Activated gamma-delta T cell treated with anti-CD3 and anti-CD28 coated beads, Interleukin-2, amount 50 U/mL, for 16 hours (primary cell): ENCODE measurements at regions not wholly inside any gene's neighbourhood (a gene's known extent, or its start where the extent isn't known, plus 50 kb on each side); places are given as distances from the start of the nearest gene placed in this dataset.

Experiments used
- DNase-seq: peaks from one replicate; pipeline ENCODE4 v3.0.0-alpha.2; 2020; ENCODE audit warnings: low read depth

DNA sequence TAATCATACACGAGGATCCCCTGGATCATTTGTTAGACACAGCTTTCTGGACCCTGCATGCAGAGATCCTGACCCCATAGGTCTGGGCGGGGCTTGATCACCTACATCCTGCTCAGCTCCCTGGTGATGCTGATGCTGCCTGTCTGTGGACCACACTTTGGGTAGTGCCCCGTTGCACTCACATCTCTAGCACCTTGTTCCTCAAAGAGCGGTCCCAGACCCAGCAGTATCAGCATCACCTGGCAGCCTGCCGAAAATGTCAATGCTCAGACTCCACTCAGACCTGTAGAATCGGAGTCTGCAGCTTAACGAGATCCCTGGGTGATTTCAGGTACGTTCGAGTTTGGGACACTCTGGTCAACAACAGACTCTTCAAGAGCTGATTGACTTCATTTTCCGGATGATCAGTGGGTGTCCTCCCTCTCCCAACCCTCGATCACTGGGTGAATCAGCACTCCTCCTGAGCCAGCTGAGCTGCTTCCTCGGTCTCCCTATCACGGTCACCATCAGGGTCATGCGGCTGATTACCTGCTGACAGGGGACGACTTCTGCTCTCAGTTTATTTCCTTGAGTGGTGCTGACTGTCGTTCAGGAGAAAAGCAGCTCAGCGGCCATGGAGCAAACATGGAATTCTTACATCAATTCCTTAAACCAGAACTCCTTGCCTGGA, 150.6 kb upstream of the RAB12 start:
- DNase-seq: no peak

DNA sequence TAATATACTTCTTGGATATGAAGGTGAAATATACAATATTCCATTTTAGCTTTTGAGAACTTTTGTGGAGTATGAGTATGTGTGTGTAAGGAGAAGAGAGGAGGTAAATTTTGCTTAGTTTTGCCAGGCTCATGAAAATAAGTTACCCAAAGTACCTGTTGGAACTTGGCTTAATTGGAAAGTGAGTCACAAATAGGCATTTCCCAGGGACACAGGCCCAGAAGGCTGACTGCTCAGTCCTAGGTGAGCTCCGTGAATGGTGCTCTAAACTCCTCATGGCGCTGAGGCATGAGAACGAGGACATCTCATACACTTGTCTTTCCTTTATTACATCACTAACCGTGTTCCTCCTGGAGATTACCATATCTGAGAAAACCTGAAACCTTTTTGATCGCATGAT, 148.5 kb upstream of the RAB12 start:
- DNase-seq: no peak

DNA sequence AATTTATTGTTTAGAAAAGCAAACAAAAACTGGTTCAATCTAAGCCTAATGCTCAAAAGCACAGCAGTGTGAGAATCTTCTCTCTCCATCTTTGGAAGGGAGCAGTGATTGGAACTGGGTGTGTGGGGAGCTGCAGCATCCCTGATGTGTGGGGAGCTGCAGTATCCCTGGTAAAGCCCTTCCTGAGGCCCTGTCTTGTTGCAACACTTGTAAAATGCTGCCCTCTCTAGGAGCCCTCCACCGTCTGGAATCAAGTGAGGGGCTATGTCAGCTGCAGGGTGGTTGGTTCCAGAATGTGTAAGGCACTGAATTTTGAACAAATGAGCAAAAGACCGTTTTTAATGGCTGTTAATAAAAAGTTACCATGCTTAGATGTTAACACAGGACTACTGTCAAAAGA, 147.7 kb upstream of the RAB12 start:
- DNase-seq: no peak

DNA sequence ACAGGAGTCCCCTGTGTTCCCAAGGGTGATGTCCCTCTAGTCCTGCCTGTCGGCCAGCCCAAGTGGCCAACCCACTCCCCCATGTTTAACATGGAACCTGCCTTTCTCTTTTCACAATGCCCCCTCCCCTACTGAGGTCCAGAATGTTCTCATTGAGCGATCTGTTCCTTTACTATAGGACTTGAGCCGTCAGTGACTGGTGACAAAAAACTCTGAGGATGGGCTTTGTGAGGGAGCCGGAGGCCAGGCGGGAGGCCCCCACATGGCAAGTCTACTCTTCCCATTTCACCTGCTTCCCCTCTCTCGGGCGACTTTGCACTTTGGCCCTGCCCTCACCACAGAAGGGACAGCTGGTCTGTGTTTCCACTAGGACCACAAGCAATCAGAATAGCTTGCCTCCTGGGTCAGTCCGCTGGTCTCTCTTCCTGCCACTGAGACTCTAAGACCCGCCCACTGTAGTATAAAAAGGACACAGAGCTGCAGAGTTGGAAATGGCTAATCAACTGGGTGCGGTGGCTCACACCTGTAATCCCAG, 146.5 kb upstream of the RAB12 start:
- no peak for DNase-seq

DNA sequence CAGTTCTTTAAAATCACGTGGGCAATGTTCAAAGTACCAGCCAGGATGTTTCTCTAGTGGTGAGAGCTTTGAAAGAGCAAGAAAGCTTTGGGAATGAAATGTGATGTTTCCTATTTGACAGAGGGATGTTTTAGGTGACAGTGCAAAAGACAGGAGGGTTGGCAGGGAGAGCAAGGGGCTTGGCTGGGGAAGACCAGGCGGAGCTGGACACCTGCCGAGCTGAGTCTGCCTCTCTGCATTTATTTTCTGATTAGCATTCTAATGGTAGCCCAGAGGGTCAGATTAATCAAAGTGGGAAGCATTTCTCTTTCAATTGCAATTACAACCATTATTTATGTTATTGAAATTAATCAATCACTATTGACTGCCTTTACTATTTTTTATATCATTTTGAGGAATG, 145.4 kb upstream of the RAB12 start:
- DNase-seq: no peak

DNA sequence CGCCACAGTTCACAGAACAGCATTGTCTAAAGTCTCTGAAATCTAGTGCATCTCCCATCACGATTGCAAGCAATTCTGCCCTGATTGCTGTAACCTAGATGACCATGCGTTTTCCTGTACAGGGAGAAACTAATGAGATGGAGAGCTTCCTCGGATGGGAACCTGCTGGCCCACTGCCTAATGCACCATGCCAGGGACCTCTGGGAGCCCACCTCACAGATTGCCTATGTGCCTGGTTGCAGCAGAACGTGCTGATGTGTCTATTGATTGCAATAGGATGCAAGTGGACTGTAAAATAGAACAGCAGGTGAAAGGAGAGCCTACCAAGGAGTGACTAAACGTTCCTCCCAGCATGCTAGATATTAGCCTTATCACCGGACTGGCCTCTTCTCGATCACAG, 141.0 kb upstream of the RAB12 start:
- no peak for DNase-seq

DNA sequence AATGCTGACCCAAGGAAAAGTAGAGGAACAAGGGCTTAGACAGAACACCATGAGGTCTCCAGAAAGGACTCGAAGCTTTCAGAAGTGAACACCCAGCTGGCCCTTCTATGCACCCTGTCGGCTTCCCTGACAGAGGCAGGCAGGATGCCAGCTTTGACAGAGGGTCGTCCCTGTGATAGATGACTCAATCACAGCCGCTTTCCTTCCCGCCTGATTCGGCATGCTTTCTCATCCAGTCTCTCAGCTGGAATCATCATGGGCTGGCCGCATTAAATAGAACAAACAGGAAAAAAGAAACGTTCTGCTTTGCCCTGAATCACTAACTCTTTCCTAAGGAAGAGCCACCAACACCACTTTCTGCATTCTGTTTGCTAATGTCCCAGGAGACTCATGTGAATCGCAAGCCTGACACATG, 140.3 kb upstream of the RAB12 start:
- DNase-seq: no peak

DNA sequence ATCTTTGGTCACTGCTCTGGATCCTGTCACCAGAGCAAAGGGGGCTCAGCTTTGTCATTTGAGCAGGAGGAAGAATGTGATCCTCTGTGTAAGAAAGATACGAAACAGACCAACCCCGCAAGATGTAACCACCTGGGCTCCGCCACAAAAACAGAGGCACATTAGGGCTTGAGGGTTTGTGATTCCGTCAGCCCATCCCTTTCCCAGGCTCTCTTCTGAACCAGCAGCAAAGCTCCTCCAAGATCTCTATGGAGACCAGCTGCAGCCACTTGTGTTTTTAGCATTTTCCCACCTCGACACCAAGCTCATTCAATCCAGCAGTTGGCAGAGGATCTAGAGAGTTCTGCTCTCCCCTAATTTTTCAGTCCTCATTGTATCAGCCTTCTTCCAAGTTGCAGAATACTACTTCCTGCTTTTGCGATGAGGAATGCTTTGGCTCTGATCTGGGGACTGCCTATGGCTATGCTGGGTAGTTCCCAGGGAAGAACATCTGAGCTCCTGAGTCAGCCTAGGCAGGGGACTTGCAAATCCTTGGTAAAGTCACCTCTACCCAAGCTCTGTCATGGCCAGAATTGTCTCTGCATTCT, 139.6 kb upstream of the RAB12 start:
- DNase-seq: no peak

DNA sequence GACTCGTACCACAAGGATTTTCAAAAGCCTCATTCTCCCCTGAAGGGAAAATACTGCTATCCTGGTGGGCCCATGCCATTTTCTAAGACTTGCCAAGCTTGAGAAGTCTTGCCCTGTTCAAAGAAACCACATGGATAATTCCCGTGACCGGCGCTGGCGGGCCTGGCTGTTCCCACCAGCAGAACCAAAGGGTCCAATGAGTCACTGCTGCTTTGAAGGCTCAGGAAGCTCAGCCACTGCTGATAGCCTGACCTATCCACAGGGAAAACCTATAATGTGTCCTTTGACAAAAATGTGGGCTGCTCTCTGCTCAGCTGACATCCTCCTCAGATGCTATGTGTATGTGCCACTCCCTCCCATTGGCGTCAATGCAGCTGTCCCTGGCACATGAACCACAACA, 137.9 kb upstream of the RAB12 start:
- DNase-seq: no peak

DNA sequence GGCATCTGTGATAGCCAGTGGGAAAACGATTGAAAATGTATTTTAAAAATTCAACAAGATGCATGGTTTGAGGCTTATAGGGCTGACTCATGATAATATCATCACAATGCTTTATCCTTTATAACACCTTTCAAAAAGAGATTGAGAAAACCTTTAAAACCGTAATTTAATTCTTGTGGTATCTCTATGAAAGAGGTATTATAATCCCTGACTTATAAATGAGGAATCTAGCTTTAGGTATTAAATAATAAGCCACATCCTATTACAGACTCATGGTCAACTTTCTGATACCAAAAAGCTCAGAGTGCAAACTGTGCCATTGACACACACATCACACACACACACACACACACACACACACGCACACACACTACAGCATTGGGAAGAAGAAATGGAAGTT, 134.6 kb upstream of the RAB12 start:
- no peak for DNase-seq

DNA sequence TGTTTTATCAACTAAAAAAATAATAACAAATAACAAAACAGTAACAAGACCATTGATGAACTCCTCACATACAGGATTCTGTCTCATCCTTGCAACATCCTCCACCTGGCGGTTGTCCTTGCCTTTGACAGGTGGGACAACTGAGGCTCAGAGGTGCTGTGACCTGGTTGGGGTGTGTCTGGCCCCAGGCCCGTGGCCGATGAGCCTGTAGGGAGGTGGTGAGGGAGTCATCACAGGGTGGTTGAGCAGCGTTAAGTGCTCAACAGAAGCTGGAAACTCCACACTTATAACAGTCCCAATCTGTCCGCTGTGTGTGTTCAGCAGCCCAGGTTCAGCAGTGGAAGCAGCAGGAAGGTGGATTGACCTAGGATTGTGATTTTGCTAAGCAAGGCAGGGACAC, 131.6 kb upstream of the RAB12 start:
- DNase-seq: no peak

DNA sequence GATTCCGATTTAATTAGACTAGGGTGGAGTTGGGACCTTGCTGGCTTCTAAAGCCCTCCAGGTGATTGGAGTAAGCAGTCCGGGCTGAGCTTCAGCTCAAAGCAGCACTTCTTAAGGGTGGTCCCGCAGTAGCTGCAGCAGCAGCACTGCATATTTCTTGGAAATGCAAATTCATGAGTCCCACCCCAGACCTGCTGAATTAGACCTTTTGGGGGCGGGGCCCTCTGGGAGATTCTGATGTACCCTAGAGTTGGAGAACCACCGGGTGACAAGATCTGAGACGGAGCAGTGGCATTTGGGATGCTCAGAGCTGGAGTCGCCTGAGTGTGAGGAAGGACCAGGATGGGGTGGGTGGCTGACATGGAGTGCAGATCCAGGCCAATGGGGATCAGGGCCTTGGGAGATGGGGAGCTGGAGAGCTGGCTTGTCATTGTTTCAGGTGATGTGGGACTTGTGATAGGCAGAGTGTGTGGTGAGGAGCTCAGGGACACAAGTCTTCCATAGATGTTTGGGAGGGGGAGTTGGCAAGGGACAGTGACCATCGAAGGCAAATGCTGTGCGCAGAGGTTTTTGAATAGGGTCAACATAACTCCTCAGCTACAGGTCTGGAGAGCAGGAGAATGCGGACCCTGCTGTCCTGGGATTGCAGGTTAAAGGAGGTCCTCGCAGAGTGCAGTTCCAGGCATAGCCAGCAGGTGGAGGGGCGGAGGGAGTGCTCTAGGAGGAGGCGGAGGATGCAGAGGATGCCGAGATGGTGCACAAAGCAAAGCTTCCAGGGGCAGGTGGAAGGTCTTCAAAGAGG, 130.9 kb upstream of the RAB12 start:
- DNase-seq: peak; percentile 9

DNA sequence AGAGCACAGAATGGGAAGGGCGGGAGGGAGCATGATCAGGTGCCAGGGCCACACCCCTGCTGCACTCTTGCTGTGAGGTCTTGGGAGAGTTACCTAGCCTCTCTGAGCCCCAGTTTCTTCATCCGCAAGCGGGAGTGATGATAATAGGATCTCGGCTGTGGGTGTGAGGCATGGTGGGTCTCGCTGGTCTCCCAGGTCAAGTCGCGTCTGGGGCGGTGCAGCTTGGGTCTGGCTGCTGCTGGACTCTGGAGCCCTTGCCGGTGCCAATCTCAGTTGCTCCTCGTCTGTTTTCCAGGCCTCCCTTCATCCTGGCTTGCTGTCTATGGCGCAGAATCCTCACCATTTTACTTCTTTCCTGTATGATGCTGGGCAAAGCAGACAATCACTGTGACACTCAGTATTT, 130.3 kb upstream of the RAB12 start:
- DNase-seq: no peak

DNA sequence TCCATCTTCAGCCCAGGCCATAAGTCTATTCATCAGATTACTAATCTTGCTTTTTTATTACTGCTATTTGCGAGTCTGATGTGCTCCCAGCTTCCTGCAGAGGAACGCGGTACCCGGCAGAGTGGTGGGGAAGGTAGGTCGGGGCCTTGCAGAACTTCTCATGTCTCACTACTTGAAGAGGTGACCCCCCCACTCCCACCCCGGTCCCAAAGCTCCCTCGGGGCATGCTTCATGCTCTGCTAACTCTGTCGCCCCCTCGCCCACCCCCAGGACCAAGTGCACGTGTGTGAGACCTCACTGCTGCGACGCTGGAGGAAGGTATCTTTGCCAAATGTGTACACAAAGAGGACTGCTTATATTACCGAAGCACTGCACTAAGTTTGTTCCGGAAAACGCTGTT, 129.4 kb upstream of the RAB12 start:
- no peak for DNase-seq

DNA sequence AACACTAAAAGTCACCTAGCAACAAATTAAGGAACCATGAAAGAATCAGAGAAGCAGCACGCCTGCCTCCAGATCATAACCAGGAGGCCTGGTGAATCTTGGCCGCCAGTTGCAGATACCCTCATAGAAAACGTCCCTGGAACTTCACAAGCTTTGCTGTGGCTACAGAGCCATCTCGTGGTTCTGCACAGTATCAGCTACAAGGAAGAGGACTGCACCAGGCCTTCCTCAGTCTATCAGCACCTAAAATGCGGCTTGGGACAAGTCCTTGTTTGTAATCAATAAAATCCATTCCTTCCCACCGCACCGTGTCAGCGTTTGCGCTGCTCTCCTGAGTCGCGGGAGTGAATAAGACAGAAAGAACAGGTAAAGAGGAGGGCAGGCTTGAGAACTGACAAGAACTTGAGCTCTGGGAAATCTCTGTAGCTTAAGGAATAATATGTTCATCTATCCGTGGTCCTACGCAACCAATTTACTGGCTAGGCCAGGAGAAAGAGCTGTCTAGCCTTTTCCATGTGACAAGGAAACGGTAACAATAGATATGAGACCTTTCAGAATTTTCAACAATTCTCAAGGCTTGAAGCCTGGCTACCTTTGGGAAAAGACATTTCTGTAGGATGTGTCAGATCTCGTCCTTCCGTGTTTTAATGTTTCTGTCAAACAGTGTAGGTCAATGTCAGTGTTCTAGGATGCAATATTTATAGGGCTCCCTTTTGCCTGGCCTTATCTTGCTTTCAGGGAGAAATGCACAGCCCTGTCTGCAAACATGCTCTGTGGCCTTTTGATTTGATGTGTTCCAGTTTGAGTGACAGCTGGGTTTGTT, 128.5 kb upstream of the RAB12 start:
- no peak for DNase-seq

DNA sequence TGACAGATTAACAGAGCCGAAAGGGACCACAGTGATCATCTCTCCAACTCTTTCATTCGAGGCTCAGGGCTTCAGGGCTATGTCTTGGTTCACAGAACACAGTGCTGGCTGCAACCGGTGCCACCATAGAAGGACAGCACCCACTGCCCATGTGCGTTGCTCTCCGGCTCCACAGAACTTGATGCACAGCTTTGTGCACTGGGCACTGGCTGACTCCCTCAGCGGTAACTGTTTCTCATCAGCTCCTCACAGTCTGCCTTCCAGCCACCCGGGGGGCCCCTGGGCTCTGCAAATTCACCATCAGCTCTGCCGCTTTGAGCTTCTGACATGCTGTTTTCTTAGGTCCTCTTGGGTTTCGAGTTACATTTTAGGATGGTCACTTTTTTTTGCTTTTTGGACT, 124.3 kb upstream of the RAB12 start:
- DNase-seq: no peak

DNA sequence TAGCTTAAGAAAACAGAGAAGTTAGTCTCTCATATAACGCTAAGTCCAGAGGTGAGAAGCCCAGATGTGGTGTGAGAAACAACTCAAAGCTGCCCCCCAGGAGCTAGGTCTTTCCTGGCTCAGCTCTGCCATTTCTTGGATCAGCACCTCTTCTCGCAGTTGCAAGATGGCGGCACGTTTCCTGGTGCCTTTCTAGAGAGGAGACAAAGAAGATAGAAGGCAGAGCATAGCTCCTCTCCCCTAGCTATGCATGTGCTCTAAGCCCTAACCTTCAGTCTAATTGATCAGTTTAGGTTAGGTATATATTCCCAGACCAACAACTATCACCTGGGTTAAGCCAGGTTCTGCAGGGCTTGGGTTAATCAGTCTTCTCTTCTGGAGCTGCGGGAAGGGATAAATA, 119.5 kb upstream of the RAB12 start:
- no peak for DNase-seq

DNA sequence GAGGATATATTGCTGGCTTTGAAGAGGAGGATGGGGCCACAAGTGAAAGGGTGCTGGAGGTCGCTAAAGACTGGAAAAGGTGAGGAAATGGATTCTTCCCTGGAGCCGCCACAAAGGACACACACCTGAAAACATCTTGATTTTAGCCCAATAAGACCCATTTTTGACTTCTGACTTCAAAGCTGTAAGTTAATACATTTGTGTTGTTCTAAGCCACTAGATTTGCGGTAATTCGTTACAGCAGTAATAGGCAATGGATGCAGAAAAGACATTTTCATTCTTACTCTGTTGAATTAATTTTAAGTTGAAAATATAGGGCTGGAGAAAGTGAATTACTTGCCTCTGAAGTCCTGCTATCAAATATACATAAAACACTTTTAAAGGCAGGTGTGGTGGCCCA, 117.7 kb upstream of the RAB12 start:
- no peak for DNase-seq

DNA sequence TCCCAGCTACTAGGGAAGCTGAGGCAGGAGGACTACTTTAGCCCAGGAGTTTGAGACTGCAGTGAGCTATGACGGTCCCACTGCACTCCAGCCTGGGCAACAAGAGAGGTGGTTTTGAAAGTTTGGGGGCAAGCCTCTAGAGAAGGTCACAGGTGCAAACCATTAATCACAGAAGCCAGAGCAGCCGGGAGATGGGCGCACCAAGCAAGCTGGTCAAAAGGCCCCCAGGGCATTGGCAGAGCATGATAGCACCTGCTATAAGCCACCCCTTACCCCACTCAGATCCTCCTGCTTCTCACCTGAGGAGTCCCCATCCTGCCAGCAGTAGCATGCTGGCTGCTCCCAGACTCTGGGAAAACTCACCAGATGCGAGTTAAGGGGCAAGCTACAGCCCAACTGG, 116.1 kb upstream of the RAB12 start:
- DNase-seq: no peak

DNA sequence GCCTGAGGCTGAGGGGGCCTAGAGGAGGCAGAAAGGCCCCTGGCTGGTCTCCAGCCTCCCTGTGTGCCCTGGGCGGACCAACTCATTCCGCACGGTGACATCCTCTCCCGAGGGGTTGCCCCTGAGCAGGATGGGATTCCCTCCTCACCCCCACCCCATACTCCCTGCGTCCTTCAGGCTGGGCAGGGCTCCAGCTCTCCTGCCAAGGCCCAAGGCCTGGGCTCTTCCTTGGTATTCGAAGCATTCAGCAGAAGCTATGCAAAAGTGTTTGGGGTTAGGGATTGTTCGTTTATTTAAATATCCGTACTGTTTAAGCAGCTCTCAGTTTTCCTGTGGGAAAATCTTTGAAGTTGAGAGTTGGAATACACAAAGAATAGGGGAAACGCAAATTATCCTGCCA, 113.1 kb upstream of the RAB12 start:
- no peak for DNase-seq

DNA sequence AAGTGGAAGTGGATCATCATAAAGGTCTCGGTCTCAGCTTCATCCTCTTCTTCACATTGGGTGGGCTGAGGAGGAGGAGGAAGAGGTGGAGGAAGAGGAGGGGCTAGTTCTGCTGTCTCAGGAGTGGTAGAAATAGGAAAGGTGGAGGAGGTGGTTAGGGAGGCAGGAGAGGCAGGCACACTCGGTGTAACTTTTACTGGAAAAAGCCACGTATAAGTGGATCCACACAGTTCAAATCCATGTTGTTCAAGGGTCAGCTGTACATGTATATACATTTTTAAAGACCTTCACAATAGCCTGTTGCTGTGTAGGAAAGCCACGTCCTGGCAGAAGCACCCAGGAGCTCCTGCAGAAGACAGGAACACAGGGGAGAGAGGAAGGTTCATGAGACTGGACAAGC, 110.3 kb upstream of the RAB12 start:
- DNase-seq: no peak
